Left renal cortex interstitium (tissue), 4 donors: ENCODE measurements at regions not wholly inside any gene's neighbourhood (a gene's known extent, or its start where the extent isn't known, plus 50 kb on each side); places are given as distances from the start of the nearest gene placed in this dataset.

ENCODE experiments used
- DNase-seq, 4 donors: peaks; one replicate each; pipeline ENCODE4 v3.0.0-alpha.2; 2013; ENCODE audit warnings: low read depth in 4 of 4, low spot score in 2 of 4, missing footprints in 1 of 4

GRCh38 chr6:43940071-43940392, 170.0 kb downstream of the VEGFA start:
- DNase-seq = no peak

- DNase-seq = no peak
Measured at GRCh38 chr6:43939281-43940070, 169.5 kb downstream of the VEGFA start.

GRCh38 chr6:43938178-43939105, 168.4 kb downstream of the VEGFA start:
- DNase-seq = no peak

GRCh38 chr6:43937236-43938177, 167.5 kb downstream of the VEGFA start:
- DNase-seq = no peak

- no peak for DNase-seq
Measured at GRCh38 chr6:43936476-43936875, 166.5 kb downstream of the VEGFA start.

GRCh38 chr6:43935921-43936439, 166.0 kb downstream of the VEGFA start:
- DNase-seq = no peak

GRCh38 chr6:43934803-43935602, 165.0 kb downstream of the VEGFA start:
- no peak for DNase-seq

- no peak for DNase-seq
Measured at GRCh38 chr6:43934183-43934802, 164.3 kb downstream of the VEGFA start.

- peak in 2 of 4 donors; percentile 65 to 71 for DNase-seq
Measured at GRCh38 chr6:43933148-43933885, 163.3 kb downstream of the VEGFA start.

- no peak for DNase-seq
Measured at GRCh38 chr6:43932259-43933147, 162.5 kb downstream of the VEGFA start.

- DNase-seq = no peak
Measured at GRCh38 chr6:43931201-43931600, 161.2 kb downstream of the VEGFA start.

- DNase-seq = no peak
Measured at GRCh38 chr6:43930440-43931154, 160.6 kb downstream of the VEGFA start.

GRCh38 chr6:43929511-43929910, 159.5 kb downstream of the VEGFA start:
- no peak for DNase-seq

- DNase-seq = no peak
Measured at GRCh38 chr6:43927532-43928210, 157.7 kb downstream of the VEGFA start.

GRCh38 chr6:43926634-43927531, 156.9 kb downstream of the VEGFA start:
- DNase-seq = no peak
